NCI-H2107 (cell line): ENCODE measurements at regions not wholly inside any gene's neighbourhood (a gene's known extent, or its start where the extent isn't known, plus 50 kb on each side); places are given as distances from the start of the nearest gene placed in this dataset.
"Not testable (repeated sequence)": the region's sequence is repeated elsewhere in the genome, so short reads cannot be mapped to it uniquely, and the experiment has no call there.

Experiments used
- DNase-seq: peaks from one replicate; lab custom pipeline; 2025; lab: John Stamatoyannopoulos, UW

DNA sequence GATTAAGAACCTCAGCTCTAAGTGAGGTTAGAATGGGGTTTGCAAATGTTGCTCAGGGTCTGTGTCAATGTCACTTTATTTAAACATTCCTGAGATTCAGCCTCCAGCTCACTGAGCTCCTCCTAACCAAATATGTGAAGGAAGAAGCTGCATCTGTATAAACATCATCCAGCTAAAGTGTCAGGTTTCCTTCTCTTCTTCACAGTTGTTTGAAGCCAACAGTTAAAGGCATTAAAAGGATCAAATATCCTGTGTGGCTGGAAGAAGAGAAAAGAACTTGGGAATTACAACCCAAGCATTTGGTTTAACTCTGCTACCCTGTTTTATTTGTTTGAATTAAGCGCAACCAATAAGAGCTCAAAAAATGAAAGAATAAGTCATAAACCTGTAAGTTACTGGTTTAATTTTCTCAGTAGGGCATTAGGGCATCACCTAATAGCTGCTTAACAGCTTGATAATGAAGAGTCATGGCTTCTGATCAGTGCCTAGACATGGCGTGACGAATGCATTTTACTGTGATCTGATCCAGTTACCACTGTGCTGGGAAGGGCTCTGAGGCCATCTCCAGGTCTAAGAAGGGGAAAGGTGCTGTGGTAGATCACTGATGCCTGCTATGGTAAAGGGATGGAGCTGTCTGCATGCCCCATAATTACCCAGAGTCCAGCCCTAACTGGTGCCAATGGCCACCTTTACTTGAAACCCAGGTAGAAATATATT, 165.7 kb upstream of the TSC22D2 start:
- DNase-seq: no peak

DNA sequence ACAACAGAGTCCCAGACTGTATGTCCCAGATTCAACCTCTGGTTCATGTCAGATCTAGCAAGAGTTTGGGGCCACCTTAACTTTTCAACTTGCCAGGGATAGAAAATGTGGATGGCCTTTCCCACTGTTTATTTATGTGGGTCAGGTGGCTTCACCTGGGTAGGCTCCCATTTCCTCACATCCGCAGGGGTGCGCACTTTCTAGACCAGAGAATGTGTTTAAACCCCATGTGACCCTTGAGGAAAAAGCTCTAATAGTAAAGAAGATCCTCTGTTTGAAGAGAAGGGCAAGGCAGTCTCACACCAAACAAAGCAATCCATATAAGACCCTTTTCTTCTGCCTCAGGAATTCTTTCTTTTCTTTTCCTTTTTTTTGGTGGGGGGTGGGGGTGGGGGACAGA, 167.2 kb upstream of the TSC22D2 start:
- no peak for DNase-seq

DNA sequence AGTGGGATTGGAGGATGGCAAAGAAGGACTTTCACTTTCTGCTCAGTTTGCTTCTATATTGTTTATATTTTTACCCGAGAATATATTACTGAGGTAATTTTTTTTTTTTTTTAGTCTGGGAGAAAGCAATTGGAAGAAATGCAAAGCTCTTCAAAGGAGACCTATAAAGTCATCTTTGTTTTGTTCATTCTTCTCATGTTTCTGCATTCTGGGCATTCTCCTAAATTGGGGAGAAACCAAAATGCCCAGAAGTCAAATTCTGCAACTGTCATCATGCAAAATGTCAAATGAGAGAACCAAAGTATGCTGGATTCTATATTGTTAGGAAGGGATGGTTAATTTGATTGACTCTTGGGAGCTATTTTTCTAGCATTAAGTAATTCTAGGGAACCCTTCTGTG, 168.3 kb upstream of the TSC22D2 start:
- no peak for DNase-seq

DNA sequence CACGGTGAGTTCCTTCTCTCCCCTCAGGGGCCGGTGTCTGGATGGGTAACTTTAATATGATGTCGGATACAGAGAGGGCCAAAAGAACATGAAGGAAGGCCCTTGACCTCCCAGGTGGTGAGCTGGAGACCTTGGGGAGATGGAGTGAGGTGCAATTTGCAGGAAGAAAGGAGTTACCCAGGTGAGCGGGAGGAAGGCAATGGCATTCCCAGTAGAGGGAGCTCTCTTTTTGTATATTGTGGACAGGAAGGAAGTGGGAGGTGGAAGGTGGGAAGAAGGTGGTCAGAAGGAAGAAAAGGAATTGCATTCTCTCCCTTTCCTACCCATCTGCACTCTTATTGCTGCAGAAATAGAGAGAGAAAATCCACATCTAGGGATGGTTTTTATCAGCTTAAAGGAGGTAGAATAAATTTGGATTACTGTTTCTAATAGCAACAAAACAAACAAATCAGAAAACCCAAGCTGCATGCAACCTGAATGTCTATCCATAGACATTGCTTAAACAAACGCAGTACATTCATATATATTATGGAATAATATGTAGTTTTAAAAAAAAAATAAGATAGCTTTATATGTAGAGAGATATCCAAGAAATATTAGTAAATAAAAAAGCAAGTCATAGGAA, 169.0 kb upstream of the TSC22D2 start:
- DNase-seq: peak; percentile 47

DNA sequence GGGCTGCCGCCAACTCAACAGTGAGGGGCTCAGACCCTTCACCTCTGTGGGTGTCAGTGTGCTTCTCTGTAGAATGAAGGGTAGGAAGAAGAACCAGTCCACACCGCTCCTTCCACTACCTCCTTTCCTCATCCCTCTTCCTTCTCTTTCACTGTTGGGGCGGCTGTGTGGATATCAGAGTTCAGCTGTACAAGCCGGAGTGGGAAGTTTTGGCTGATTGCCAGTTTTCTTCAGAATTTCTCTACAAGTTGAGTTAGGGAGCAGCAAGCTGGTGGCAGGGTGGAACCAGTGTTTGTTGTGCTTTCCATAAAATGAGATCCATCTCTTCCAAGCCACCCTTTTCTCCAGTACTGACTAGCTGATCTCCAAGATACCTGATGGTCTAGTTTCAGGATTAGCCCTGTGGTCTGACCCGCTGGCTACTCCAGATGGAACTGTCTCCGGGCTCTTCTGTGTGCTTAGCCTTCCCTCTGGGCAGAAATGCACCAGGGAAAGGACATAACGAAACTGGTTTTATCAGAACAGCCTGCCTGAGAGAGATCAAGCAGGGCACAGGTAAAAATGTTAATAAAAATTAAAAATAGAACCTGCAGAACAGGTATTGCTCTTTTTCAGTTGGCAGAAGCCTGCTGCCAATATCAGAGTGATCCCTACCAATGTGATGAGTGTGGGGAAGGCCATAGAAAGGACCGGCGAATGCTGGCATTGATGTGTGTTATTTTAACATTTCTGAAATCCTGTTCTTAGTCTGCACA, 169.9 kb upstream of the TSC22D2 start:
- no peak for DNase-seq

DNA sequence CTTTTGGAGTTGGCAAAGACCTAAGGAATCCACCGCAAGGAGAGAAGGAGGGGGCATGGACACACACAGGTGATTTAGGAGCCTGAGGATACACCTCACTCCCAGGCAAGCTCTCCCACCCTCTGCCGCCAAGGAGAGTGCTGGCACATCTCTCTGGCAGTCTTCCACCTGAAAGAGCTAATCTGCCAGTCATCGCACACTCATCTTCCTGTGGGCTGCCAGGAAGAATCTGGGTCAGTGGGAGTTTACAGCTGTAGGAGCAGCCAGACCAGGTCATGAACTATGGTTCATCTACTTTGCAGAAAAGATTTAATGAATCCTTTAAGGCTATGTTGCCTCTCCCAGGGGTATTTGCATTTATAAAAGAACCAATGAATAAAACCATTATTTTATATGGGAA, 170.6 kb upstream of the TSC22D2 start:
- DNase-seq: no peak

DNA sequence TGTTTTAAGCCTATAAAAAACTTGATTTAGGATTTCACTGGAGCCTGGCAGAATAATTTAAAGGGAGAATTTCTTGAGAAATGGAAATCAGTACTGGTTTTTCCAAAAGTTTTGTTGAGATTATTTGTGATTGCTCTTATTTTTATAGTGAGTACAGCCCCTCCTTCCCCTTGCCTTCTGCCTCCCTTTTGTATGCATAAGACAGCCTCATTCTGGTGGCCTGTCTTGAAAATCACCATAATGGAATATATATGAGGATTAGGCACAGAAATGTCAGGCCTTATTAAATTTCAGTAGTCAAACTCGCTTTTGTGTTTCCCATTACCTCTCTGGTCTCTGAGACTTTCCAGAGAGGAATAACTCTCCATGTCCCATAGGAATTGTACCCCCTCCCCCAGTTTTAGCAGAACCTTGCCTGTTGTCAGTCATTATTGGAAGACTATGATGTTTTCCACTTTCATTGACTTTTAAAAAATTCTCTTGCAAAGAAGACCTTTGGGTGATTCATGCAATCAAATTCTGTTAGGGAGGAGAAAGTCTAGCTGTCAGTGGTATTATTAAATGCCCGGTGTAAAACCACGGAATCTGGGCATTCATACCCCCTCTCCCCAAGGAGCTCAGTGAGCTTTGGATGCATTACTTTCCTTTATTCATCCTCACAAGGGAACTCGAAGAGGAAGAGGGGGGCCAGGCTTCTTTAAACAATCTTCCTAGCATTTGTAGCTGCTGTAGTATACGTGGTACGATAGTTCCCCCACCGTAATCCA, 171.6 kb upstream of the TSC22D2 start:
- DNase-seq: no peak

DNA sequence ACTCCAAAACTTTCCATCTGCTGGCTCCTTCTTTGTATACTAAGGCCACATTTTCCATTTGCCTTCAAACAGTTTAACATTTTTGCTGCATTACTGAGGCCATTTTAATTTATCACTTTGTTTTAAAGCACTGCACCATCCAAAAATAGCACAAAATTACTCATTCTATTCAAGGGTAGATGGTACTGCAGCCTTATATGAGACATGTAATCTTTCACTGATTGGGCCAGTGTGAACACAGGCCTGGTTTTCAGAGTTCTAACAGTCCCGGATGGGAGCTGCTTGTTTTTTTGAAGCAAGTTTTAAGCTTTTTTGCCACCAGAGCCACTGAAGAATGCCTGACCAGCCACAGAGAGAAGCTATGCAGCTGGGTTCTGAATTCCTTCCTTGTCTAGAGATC, 172.3 kb upstream of the TSC22D2 start:
- no peak for DNase-seq

DNA sequence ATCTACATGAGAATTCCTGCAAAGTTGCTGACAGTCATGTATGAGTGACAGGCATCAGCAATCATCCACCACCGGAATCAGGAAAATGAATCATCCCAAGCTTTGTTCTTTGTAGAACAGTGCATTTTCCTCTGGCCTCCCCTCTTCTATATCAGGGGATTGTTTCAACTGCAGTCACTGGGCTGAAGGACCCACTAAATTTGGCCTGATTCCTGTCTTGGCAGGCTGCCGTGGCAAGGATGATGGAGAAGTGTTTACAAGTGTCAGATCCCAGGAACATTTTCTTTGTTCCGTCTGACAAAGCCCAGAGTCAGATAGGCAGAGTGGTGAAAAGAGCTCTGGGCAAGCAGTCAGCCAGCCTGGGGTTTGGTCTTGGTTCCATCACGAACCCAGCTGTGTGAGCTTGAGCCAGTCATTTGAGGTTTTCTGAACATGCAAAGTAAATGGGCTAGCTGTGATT, 175.1 kb upstream of the TSC22D2 start:
- peak; percentile 61 for DNase-seq

DNA sequence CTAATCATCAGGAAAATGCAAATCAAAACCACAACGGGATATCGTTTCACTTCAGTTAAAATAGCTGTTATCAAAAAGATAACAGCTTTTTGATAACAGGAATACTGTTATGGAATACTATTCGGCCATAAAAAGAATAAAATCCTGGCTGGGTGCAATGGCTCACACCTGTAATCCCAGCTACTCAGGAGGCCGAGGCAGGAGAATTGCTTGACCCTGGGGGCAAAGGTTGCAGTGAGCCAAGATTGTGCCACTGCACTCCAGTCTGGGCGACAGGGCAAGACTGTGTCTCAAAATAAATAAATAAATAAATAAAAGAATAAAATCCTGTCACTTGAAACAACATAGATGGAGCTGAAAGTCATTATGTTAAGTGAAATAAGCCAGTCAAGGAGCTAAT, 178.1 kb upstream of the TSC22D2 start:
- DNase-seq: no peak

DNA sequence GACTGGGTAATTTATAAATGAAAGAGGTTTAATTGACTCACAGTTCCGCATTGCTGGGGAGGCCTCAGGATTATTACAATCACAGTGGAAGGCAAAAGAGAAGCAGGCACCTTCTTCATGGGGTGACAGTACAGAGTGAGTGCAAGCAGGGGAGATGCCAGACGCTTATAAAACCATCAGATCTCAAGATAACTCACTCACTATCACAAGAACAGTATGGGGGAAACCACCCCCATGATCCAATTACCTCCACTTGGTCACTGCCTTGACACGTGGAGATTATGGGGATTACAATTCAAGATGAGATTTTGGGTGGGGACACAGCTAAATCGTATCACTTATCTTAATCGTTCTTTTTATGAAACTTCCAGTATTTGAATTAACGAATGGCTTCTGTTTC, 179.5 kb upstream of the TSC22D2 start:
- DNase-seq: not testable (repeated sequence)

DNA sequence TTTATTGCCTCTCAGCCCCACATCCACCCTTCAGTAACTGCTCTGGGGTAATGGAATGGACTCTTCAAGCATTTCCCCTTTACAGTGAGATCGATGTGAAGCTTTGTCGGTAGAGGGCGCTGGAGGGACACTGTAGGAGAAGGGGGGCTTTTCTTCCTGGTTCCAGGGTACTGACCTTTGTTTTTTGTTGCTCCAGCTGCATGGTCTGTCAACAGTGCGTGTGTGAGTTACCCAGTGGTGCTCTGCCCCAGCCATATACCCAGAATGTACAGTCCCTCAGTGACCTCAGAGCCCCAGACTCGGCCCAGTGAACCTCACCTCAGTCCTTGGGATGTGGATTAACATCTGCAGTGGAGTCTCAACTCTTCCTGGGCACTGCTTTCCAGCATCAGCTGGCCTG, 180.3 kb upstream of the TSC22D2 start:
- no peak for DNase-seq

DNA sequence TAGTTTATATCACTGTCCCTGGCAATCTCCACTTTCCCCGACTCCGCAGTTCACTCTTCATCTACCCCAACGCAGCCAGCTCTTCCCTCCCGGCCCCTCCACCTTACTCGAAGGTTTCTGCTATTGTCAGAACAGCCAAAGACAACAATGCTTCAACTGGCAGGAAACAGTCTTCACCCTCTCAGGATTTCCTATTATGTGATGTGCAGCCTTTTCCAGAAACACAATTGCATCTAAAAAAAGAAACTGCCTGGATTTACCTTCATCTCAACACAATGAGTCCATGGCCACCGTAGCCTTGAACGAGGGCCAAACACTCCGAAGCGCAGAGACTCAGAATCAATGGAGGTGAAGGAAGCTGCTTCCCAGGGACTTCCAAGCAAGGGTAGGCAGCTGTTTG, 182.1 kb upstream of the TSC22D2 start:
- DNase-seq: no peak

DNA sequence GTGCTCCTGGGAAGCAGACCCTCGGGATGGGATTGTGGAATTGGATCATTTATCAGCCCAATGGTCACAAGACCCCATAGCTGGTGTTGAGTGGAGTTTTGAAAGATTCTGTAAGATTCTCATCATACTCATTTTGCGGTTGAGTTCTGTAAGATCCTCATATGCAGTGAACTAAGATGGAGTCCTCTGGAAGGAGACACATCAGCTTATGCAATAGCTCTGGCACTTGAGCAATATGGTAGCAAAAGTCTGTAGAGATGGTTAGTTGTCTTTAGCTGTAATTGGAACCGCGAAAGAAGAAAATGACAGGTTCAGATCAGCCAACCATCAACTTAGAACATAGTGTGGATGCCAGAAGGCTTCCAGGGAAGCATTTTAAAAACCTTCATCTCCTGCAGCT, 184.5 kb upstream of the TSC22D2 start:
- DNase-seq: no peak

DNA sequence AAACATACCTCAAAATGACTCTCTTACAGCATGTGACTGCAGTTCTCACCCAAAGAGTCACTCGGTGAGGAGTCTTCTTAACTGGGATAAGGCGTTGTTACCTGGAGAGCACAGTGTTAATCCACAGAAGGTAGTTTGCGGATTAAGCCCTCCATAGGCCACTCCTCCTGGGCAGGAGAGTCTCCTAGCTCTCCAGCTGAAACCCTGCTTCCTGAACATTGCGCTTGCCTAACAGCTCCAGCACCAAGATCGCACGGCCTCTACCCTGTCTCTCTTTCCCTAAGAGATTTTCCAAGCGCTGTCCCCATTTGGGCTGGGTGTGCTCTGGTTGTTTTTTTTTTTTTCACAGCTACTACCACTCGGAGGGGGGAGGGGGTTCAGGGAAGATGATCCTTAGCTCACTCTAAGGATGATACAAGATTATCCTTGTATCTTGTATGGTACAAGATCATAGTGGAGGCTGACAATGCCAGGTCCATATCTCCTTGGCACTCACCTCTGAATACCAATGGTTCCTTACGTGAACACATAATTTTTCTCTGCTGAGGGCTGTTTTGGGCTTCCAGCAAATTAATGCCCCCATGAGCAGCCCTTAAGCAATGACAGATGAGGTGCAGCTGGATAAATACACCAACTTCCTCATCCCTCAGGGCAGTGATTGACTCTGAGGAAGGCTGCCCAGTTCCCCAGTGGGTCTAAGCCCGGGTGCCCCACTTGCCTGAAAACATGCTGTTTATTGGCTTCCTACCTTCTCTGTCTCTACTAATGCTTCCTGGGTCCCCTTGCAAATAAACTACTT, 185.2 kb upstream of the TSC22D2 start:
- no peak for DNase-seq

DNA sequence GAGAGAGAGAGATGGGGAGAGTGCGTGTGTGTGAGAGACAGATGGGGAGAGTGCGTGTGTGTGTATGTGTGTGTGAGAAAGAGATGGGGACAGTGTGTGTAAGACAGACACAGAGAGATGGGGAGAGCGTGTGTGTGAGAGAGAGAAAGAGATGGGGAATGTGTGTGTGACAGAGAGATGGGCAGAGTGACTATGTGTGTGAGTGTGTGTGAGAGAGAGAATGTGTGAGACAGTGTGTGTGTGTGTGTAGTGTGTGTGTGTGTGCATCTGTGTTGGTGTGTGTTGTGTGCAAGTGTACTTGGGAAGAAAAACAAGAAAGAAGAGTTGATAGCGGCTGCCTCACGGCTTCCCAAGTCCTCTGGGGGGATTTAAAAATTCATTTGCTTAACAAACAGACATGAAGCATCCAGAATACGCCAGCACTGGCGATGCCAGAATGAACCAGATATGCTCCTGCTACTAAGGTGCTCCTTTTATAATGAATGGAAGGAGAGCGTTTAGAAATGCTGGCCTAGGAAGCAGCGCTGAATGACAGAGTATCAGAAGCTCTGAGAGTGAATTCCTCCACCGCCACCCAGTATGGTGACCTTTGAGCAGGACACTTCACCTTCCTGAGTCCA, 186.1 kb upstream of the TSC22D2 start:
- DNase-seq: no peak

DNA sequence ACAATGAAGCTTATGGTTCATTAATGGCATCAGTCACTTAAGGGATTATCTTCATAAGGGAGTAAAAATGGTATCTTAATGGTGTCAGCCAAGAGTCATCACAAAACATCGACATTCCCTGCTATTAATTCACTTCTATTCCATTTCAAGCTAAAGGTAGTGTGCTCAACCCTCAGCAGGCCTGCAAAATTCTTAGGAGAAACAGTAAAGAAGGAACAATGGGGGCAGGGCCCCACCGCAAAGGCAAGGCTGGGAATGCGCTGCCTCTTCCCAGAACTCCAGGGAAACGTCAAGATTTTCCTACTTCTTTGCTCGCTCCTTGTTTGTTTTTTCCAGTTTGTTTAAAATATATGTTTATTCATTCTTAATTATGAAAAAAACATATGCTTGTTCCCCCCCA, 187.3 kb upstream of the TSC22D2 start:
- no peak for DNase-seq

DNA sequence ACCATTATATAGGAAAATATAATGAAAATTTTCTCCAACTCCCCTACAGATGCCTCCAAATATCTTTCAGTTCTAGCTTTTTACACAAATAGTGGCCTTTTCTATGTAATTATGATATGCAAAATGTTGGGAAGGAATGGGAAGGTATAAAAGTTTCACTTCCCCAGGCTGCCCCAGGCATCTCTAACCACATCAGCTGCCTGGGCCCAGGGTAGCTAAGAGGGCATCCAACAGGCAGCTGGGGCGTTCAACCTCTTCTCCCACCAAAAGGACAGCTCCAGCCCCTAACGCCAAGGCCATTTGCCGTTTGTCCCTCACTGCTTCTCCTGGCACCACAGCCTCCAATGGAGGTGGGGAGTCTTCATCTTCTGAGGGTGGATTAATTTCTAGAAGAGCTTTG, 188.1 kb upstream of the TSC22D2 start:
- DNase-seq: no peak

DNA sequence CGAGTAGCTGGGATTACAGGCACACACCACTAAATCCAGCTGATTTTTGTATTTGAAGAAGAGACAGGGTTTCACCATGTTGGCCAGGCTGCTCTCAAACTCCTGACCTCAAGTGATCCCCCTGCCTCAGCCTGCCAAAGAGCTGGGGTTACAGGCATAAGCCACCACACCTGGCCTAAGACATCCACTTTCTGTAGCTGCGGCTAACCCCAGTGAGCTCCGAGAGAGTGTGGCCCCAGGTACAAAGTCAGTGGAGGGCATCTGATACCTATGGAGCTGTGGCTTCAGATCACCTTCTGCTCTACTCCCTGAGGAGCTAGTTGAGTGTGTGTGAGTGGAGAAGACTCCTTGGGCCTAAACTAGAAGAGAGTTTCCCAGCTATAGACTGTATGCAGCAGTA, 189.3 kb upstream of the TSC22D2 start:
- no peak for DNase-seq

DNA sequence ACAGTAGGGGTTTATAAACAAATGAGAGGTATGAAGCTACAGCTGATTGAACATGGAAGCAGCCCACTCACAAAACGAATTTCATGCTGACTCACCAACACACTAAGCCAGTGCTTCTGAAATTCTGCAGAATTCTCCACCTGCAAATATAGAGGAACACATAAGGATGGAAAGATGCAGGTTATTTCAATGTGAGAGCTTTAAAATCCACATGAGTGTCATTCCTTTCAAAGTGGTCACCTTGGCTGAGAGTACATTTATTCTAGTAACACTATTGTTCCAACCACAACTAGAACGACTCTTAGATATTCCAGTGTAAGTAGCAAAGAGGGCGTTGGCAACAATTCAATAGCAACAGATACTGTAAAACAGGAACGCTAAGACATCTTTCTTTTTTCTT, 189.9 kb upstream of the TSC22D2 start:
- no peak for DNase-seq

DNA sequence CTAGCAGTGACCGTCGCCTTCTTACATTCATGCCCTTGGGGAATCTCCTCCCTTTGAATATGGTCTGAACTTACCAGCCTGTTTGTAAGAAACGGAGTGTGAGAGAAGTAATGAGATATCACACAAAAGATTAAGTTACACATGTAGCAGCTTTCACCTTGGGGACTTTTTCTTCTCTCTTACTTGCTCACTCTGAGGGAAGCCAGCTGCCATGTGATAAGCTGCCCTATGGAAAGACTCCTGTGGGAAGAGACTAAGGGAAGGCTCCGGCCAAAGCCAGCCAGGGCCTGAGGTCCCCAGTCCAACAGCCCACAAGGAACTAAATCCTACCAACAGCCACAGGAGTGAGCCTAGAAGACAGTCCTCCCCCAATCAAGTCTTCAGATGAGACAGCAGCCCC, 190.4 kb upstream of the TSC22D2 start:
- DNase-seq: no peak
